Activated CD4-positive, alpha-beta T cell treated with anti-CD3 and anti-CD28 coated beads for 36 hours (primary cell): ENCODE measurements at regions not wholly inside any gene's neighbourhood (a gene's known extent, or its start where the extent isn't known, plus 50 kb on each side); places are given as distances from the start of the nearest gene placed in this dataset.

ENCODE experiments used
- ATAC-seq: fragments of 200-7000 bp; cut with Tn5 transposase; one replicate; pipeline ENCODE4 v1.10.0; 2021; ENCODE audit warnings: mild to moderate bottlenecking, moderate library complexity
- CTCF ChIA-PET: fragments of 350-600 bp; sonication (Branson Sonifier 250); formaldehyde crosslinking; loops from one replicate; lab custom pipeline; 2021; ENCODE audit warnings: antibody characterized with exemption; lab: Charles Lee
- POLR2A ChIA-PET: fragments of 350-600 bp; sonication (Branson Sonifier 250); formaldehyde crosslinking; loops from one replicate; lab custom pipeline; 2021; ENCODE audit warnings: antibody characterized with exemption, inconsistent platforms; lab: Charles Lee
- DNase-seq: peaks from one replicate; pipeline ENCODE4 v3.0.0-alpha.2; 2020
- H3K27ac Mint-ChIP-seq: one replicate; pipeline ENCODE4 v1.8.0; 2021; ENCODE audit warnings: mixed read lengths
- H3K27me3 Mint-ChIP-seq: one replicate; pipeline ENCODE4 v1.8.0; 2021; ENCODE audit warnings: mixed read lengths
- H3K36me3 Mint-ChIP-seq: one replicate; pipeline ENCODE4 v1.8.0; 2021; ENCODE audit warnings: low read depth, mixed read lengths
- H3K4me1 Mint-ChIP-seq: one replicate; pipeline ENCODE4 v1.8.0; 2021; ENCODE audit warnings: mixed read lengths
- H3K4me3 Mint-ChIP-seq: one replicate; pipeline ENCODE4 v1.8.0; 2021; ENCODE audit warnings: mild to moderate bottlenecking, moderate library complexity, mixed read lengths
- H3K9me3 Mint-ChIP-seq: one replicate; pipeline ENCODE4 v1.8.0; 2021; ENCODE audit warnings: low read depth, mixed read lengths
- intact Hi-C, 2 experiments: fragments of 100-400 bp; cut with DNase I in 1 of 2; cut with micrococcal nuclease in 1 of 2; formaldehyde crosslinking; loops; one replicate each; pipeline versions ENCODE4 v1.14.2 to v1.15.1; 2022 to 2024; cut with DNase I, micrococcal nuclease

DNA sequence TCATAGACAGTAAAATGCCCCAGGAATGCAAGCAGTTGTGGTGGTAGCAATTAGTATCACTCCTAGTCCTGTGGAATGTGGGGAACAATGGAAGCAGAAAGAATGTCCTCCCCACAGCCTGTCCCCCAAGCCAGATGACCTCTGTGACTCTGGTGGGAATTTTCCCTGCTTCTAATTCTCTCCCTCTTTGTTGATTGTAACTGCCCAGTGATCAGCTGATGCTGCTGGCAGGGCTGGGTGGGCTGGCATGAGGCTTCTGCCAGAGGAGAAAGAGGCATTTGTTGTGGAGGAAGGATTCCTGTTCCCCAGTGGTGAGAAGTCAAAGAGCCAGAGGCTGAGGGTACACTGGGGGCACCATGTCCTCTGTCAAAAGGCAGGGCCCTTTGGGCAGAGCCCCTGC, 116.7 kb upstream of the NCAM1 start:
- no peaks in the 10 kb centered on the region for H3K36me3 Mint-ChIP-seq
- H3K27me3 Mint-ChIP-seq = no peaks in the 10 kb centered on the region
- no peak overlapping the region for H3K27ac Mint-ChIP-seq
- DNase-seq (no peak), ATAC-seq (no peak)
- peaks cover 2% of the 10 kb centered on the region for H3K9me3 Mint-ChIP-seq
- intact Hi-C loops = no loop called here
- no peaks in the 10 kb centered on the region for H3K4me1 Mint-ChIP-seq
- ChIA-PET POLR2A (no interaction called here), CTCF (no interaction called here)
- no peak overlapping the region for H3K4me3 Mint-ChIP-seq

GRCh38 chr11:112847568-112847967, 113.7 kb upstream of the NCAM1 start:
- peaks cover 7% of the 10 kb centered on the region for H3K27me3 Mint-ChIP-seq
- peaks cover 2% of the 10 kb centered on the region for H3K9me3 Mint-ChIP-seq
- ChIA-PET CTCF (no interaction called here), POLR2A (no interaction called here)
- no peak for ATAC-seq
- no peak for DNase-seq
- H3K4me3 Mint-ChIP-seq = no peak overlapping the region
- intact Hi-C loops = no loop called here
- no peaks in the 10 kb centered on the region for H3K4me1 Mint-ChIP-seq
- H3K27ac Mint-ChIP-seq = no peak overlapping the region
- no peaks in the 10 kb centered on the region for H3K36me3 Mint-ChIP-seq

- Mint-ChIP-seq H3K27ac (no peak overlapping the region), H3K27me3 (peaks cover 13% of the 10 kb centered on the region)
- CTCF ChIA-PET = no interaction called here
These were observed 108.9 kb upstream of the NCAM1 start for GRCh38 chr11:112852143-112852866.

DNA sequence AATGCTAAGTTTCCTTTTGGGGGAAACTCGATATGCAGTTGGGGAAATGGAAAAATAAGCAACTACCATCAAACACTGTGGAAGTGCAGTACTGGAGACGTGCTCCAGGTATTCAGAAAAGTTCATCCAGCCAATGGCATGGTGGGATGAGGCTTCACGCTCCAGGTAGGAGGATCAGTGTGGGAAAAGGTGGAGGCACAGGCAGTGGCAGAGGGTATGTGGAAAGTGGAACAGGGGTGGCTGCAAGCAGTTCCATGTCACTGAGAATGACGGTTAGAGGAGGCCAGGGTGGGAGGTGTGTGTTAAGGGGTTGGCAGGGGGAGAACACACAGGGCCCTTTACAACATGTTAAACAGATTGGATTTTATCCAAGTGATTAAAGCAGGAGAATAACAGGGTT, 105.1 kb upstream of the NCAM1 start:
- Mint-ChIP-seq H3K27ac (no peak overlapping the region), H3K36me3 (no peaks in the 10 kb centered on the region), H3K4me1 (no peaks in the 10 kb centered on the region), H3K9me3 (peaks cover 6% of the 10 kb centered on the region), H3K27me3 (peaks cover 19% of the 10 kb centered on the region), H3K4me3 (no peak overlapping the region)
- intact Hi-C loops = no loop called here
- ChIA-PET POLR2A (no interaction called here), CTCF (no interaction called here)
- ATAC-seq = no peak
- DNase-seq = no peak

More at GRCh38 chr11:112852143-112852866, 108.9 kb upstream of the NCAM1 start:
- DNase-seq = no peak
- Mint-ChIP-seq H3K4me3 (no peak overlapping the region), H3K9me3 (peaks cover 2% of the 10 kb centered on the region), H3K4me1 (no peaks in the 10 kb centered on the region), H3K36me3 (no peaks in the 10 kb centered on the region)
- ATAC-seq = no peak
- intact Hi-C loops = no loop called here
- POLR2A ChIA-PET = no interaction called here

DNA sequence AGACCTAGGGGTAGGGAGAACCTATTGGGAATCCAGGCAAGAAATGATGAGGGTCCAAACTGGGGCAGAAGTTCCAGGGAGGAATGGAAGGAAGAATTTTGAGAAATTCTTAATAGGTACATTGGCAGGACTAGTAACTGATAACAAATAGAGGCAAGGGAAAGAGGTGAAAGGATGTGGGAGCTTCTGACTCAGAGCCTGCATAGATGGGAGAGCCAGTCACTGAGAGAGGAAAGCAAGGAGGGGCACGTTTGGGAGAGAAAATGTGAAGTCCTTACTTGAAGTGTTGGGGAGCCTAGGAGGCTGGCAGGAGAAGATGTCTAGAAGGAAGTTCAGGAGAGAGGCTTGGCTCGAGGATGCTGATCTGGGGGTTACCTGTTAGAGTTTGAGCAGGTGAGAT, 104.6 kb upstream of the NCAM1 start:
- no peak for ATAC-seq
- ChIA-PET POLR2A (no interaction called here), CTCF (no interaction called here)
- no peak overlapping the region for H3K4me3 Mint-ChIP-seq
- DNase-seq = no peak
- peaks cover 6% of the 10 kb centered on the region for H3K9me3 Mint-ChIP-seq
- no peaks in the 10 kb centered on the region for H3K36me3 Mint-ChIP-seq
- H3K27me3 Mint-ChIP-seq = peaks cover 19% of the 10 kb centered on the region
- intact Hi-C loops = no loop called here
- no peak overlapping the region for H3K27ac Mint-ChIP-seq
- H3K4me1 Mint-ChIP-seq = no peaks in the 10 kb centered on the region

DNA sequence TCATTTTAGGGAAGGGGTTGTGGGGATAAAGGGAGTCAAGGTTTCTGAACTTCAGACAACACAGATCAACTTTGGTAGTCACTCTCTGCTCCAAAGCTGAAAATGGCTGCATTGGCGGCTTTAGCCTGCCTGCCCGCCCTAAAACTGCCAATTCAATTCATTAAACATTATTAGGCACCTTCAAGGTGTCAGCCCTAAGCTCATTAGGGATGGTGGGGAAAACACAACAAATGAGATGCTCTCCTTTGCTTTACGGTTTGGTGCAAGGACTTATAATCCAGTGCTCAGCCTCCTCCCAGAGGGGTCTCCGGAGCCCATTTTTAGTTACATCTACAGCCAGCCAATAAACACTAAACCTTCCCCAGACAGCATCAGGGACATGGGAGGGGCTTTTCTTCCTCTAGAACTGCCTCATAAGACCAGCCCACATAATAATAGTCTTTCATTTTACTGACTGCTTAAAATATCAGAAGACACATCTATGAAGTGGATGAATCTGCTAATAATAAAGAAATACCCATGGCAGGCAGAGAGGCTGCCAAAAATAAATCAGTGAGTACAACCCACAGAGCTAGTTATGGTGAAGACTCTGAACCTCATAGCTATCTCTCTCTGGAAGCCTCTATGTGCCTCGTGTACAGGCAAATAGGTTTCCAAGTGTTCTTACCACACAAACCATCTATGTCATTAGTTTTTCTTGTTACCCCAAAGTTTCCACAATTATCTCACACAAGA, 102.8 kb upstream of the NCAM1 start:
- H3K4me1 Mint-ChIP-seq = no peaks in the 10 kb centered on the region
- H3K27ac Mint-ChIP-seq = no peak overlapping the region
- ATAC-seq (no peak), DNase-seq (no peak)
- intact Hi-C loops = no loop called here
- peaks cover 12% of the 10 kb centered on the region for H3K27me3 Mint-ChIP-seq
- no peak overlapping the region for H3K4me3 Mint-ChIP-seq
- peaks cover 11% of the 10 kb centered on the region for H3K9me3 Mint-ChIP-seq
- no peaks in the 10 kb centered on the region for H3K36me3 Mint-ChIP-seq
- CTCF ChIA-PET = interaction anchor here (0.7 kb wide), 1 partner anchor 389 kb away, joined by 3 read pairs; no protein-coding TSS in a partner anchor
- POLR2A ChIA-PET = no interaction called here

- Mint-ChIP-seq H3K27me3 (peaks cover 13% of the 10 kb centered on the region), H3K36me3 (no peaks in the 10 kb centered on the region), H3K4me1 (no peaks in the 10 kb centered on the region), H3K4me3 (no peak overlapping the region), H3K27ac (no peak overlapping the region), H3K9me3 (peaks cover 11% of the 10 kb centered on the region)
- ChIA-PET CTCF (interaction anchor here (0.6 kb wide), 1 partner anchor 273 kb away, joined by 4 read pairs; no protein-coding TSS in a partner anchor), POLR2A (interaction anchor here (0.6 kb wide), 1 partner anchor 46 kb away, joined by 3 read pairs; no protein-coding TSS in a partner anchor)
- DNase-seq (no peak), ATAC-seq (no peak)
- intact Hi-C loops = no loop called here
These were observed 101.4 kb upstream of the NCAM1 start for GRCh38 chr11:112859787-112860186.

DNA sequence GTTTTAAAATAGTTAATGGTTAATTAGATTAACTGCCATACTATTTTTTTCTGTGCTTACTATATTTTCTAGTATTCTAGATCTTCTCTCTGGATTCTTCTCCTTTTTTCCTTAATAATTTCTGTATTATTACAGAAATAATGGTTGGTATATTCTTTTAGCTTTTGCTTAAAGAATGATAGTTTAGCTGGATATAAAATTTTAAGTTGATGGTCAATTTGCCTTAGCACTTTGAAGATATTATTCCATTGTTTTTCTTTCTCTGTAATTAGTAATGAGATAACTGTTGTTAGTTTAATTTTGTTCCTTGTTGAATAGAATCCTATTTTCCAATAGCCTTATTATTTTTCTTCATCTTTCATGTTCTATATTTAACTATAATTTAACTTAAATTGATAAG, 99.9 kb upstream of the NCAM1 start:
- intact Hi-C loops = no loop called here
- peaks cover 11% of the 10 kb centered on the region for H3K9me3 Mint-ChIP-seq

DNA sequence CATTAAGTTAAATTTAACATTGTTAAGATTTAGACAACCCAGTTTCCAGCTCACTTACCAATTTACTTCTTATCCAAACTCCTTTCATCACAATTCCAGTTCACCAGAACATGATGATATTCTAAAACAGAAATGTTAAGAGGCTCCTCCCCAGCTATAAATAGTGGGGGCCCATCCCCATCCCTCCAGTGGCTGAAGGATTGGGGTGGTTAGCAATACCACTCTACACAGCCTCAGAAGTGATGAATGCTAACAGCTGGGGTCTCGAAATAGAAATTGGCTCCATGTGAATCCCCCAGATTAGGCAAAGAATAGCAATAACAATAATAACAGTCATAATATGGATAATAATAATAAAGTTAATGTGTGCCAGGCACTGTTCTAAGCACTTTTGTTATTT, 97.9 kb upstream of the NCAM1 start:
- no peak for DNase-seq
- Mint-ChIP-seq H3K36me3 (no peaks in the 10 kb centered on the region), H3K4me3 (no peak overlapping the region), H3K9me3 (peaks cover 11% of the 10 kb centered on the region), H3K4me1 (no peaks in the 10 kb centered on the region), H3K27me3 (peaks cover 5% of the 10 kb centered on the region), H3K27ac (no peak overlapping the region)
- POLR2A ChIA-PET = no interaction called here
- intact Hi-C loops = no loop called here
- CTCF ChIA-PET = no interaction called here
- no peak for ATAC-seq

More for the DNA sequence above, 99.9 kb upstream of the NCAM1 start:
- ChIA-PET CTCF (no interaction called here), POLR2A (no interaction called here)
- Mint-ChIP-seq H3K4me3 (no peak overlapping the region), H3K4me1 (no peaks in the 10 kb centered on the region), H3K27ac (no peak overlapping the region), H3K36me3 (no peaks in the 10 kb centered on the region), H3K27me3 (peaks cover 8% of the 10 kb centered on the region)
- DNase-seq = no peak
- ATAC-seq = no peak

DNA sequence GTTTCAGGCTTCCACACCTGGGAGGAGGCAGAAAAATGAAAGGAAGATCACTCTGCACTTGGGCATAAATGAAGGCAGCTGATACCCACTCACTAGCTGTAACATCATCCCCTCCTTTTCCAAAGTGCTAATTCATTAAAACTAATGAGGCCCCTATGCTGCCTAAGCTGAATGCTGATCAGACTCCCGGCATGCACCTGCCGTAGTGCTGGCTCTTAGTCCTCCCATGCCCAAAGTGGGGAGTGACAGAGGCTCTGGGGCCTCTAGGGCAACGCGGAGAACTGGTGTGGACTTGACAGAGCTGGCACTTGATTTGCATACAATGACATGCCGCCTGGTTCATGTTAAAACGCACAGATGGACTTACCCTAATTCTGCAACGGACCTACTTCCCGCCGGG, 96.5 kb upstream of the NCAM1 start:
- Mint-ChIP-seq H3K36me3 (no peaks in the 10 kb centered on the region), H3K9me3 (peaks cover 6% of the 10 kb centered on the region), H3K4me3 (no peak overlapping the region), H3K4me1 (no peaks in the 10 kb centered on the region), H3K27me3 (peaks cover 4% of the 10 kb centered on the region), H3K27ac (no peak overlapping the region)
- POLR2A ChIA-PET = no interaction called here
- CTCF ChIA-PET = no interaction called here
- ATAC-seq = no peak
- intact Hi-C loops = no loop called here
- no peak for DNase-seq

GRCh38 chr11:112871909-112872500, 89.2 kb upstream of the NCAM1 start:
- H3K4me1 Mint-ChIP-seq = no peaks in the 10 kb centered on the region
- ChIA-PET CTCF (no interaction called here), POLR2A (no interaction called here)
- ATAC-seq (no peak), DNase-seq (no peak)
- intact Hi-C loops = no loop called here
- peaks cover 4% of the 10 kb centered on the region for H3K27me3 Mint-ChIP-seq
- no peak overlapping the region for H3K4me3 Mint-ChIP-seq
- H3K9me3 Mint-ChIP-seq = no peaks in the 10 kb centered on the region
- no peak overlapping the region for H3K27ac Mint-ChIP-seq
- no peaks in the 10 kb centered on the region for H3K36me3 Mint-ChIP-seq

DNA sequence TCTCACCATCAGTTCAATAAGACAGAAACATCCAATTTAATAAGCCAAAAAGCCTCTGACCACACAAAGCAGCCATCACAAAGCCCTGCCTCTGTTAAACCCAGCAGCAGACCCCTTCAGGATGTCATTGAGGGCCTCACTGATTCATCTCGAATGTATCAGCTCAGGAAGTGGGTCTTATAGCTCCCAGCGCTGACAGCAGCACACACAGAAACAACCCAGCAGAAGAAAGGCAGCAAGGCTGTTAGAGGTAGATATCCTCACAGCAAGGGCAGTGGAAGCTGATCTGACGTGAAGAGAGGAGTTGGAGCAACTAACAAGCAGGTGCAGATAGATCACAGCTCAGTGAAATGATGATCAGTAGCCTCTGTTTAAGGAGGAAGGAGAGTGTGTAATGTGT, 86.2 kb upstream of the NCAM1 start:
- H3K27me3 Mint-ChIP-seq = peaks cover 4% of the 10 kb centered on the region
- no peaks in the 10 kb centered on the region for H3K9me3 Mint-ChIP-seq
- ChIA-PET CTCF (no interaction called here), POLR2A (no interaction called here)
- DNase-seq (no peak), ATAC-seq (no peak)
- intact Hi-C loops = no loop called here
- no peak overlapping the region for H3K27ac Mint-ChIP-seq
- H3K4me3 Mint-ChIP-seq = no peak overlapping the region
- no peaks in the 10 kb centered on the region for H3K36me3 Mint-ChIP-seq
- no peaks in the 10 kb centered on the region for H3K4me1 Mint-ChIP-seq
